ENCODE measurements at regions not wholly inside any gene's neighbourhood (a gene's known extent, or its start where the extent isn't known, plus 50 kb on each side); places are given as distances from the start of the nearest gene placed in this dataset.

DNA sequence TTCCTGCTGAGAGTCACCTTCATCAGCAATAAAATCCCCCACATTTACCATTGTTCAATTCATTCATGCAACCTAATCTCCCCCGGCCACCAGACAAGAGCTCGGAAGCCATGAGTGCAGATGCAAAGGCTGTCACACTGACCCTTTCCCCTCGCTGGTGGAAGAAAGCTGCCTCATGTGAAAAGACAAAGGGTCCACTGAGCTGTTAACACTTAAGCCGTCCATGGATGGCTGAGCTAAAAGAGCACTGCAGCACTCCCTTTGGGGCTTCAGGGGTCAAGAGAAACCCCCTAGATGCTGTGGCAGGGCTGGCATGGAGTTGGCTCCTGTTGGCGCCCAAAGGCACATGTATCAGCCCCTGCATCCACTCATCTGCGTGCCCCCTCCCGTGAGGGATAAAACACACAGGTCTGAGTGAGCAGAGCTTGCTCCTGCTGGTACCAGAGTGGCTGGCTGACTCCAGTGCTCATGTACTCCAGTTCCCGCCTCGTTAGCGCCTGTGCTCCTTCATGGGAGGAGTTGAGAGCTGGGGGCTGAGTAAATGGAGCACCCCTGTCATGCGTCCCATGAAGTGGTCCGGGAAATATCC lies 216.5 kb downstream of the PDHA2 start:
- TF ChIP-seq POLR2A (IDR thresholded peaks at IDR 0.05), result no peak
- TF ChIP-seq CTCF (IDR thresholded peaks at IDR 0.05), result no peak

Data from body of pancreas (tissue), 4 donors.